ENCODE measurements at regions not wholly inside any gene's neighbourhood (a gene's known extent, or its start where the extent isn't known, plus 50 kb on each side); places are given as distances from the start of the nearest gene placed in this dataset.

- H3K4me1 ChIP-seq (ENCODE audit: control insufficient read depth, low read length) = no peaks in the 10 kb centered on the region
- TF ChIP-seq EZH2phosphoT487 (IDR thresholded peaks at IDR 0.05; ENCODE audit: borderline replicate concordance, low read length) (no peak), CTCF (IDR thresholded peaks at IDR 0.05; ENCODE audit: low read depth, low read length, poor library complexity, severe bottlenecking) (no peak)
- H3K27ac ChIP-seq (ENCODE audit: low read depth, low read length) = no peak overlapping the region
- H3K9me2 ChIP-seq (replicated peaks; ENCODE audit: control insufficient read depth, low read length) = no peaks in the 10 kb centered on the region
- no peak overlapping the region for H3K4me3 ChIP-seq (ENCODE audit: low read length)
- H3K79me2 ChIP-seq (ENCODE audit: control insufficient read depth, low read length) = no peaks in the 10 kb centered on the region
- peaks cover 2% of the 10 kb centered on the region; the same call in 1 of the 2 replicates for H3K9me3 ChIP-seq (ENCODE audit: control insufficient read depth, insufficient read depth, low read length)
- H4K20me1 ChIP-seq (ENCODE audit: control insufficient read depth, insufficient read depth, low read depth, low read length) = no peaks in the 10 kb centered on the region
- H3K36me3 ChIP-seq (ENCODE audit: control insufficient read depth, low read length) = no peaks in the 10 kb centered on the region
- H3K27me3 ChIP-seq (ENCODE audit: control insufficient read depth, low read length) = no peaks in the 10 kb centered on the region
- H3K4me2 ChIP-seq (ENCODE audit: low read length) = no peak overlapping the region
- no peaks in the 10 kb centered on the region for H3F3A ChIP-seq (ENCODE audit: control insufficient read depth, insufficient read depth)
Observed at GRCh38 chr3:94420931-94421330, 358.1 kb downstream of the NSUN3 start.

GRCh38 chr3:94423578-94423977 is 360.7 kb downstream of the NSUN3 start:
- H3K27ac ChIP-seq (ENCODE audit: low read depth, low read length) = no peak overlapping the region
- H3K27me3 ChIP-seq (ENCODE audit: control insufficient read depth, low read length) = no peaks in the 10 kb centered on the region
- peaks cover 7% of the 10 kb centered on the region; the same call in 1 of the 2 replicates for H3K9me3 ChIP-seq (ENCODE audit: control insufficient read depth, insufficient read depth, low read length)
- H4K20me1 ChIP-seq (ENCODE audit: control insufficient read depth, insufficient read depth, low read depth, low read length) = no peaks in the 10 kb centered on the region
- no peak overlapping the region for H3K4me2 ChIP-seq (ENCODE audit: low read length)
- H3K4me1 ChIP-seq (ENCODE audit: control insufficient read depth, low read length) = no peaks in the 10 kb centered on the region
- no peaks in the 10 kb centered on the region for H3K36me3 ChIP-seq (ENCODE audit: control insufficient read depth, low read length)
- TF ChIP-seq EZH2phosphoT487 (IDR thresholded peaks at IDR 0.05; ENCODE audit: borderline replicate concordance, low read length) (no peak), CTCF (IDR thresholded peaks at IDR 0.05; ENCODE audit: low read depth, low read length, poor library complexity, severe bottlenecking) (no peak)
- H3K9me2 ChIP-seq (replicated peaks; ENCODE audit: control insufficient read depth, low read length) = no peaks in the 10 kb centered on the region
- no peak overlapping the region for H3K4me3 ChIP-seq (ENCODE audit: low read length)
- H3K79me2 ChIP-seq (ENCODE audit: control insufficient read depth, low read length) = no peaks in the 10 kb centered on the region
- no peaks in the 10 kb centered on the region for H3F3A ChIP-seq (ENCODE audit: control insufficient read depth, insufficient read depth)

- TF ChIP-seq EZH2phosphoT487 (IDR thresholded peaks at IDR 0.05; ENCODE audit: borderline replicate concordance, low read length) = no peak
- TF ChIP-seq CTCF (IDR thresholded peaks at IDR 0.05; ENCODE audit: low read depth, low read length, poor library complexity, severe bottlenecking) = no peak
- H3K9me2 ChIP-seq (replicated peaks; ENCODE audit: control insufficient read depth, low read length) = no peaks in the 10 kb centered on the region
- H3K27me3 ChIP-seq (ENCODE audit: control insufficient read depth, low read length) = no peaks in the 10 kb centered on the region
- no peaks in the 10 kb centered on the region for H3K79me2 ChIP-seq (ENCODE audit: control insufficient read depth, low read length)
- no peak overlapping the region for H3K27ac ChIP-seq (ENCODE audit: low read depth, low read length)
- no peaks in the 10 kb centered on the region for H4K20me1 ChIP-seq (ENCODE audit: control insufficient read depth, insufficient read depth, low read depth, low read length)
- no peaks in the 10 kb centered on the region for H3F3A ChIP-seq (ENCODE audit: control insufficient read depth, insufficient read depth)
- no peak overlapping the region for H3K4me3 ChIP-seq (ENCODE audit: low read length)
- no peaks in the 10 kb centered on the region for H3K36me3 ChIP-seq (ENCODE audit: control insufficient read depth, low read length)
- H3K9me3 ChIP-seq (ENCODE audit: control insufficient read depth, insufficient read depth, low read length) = peaks cover 7% of the 10 kb centered on the region; the same call in 1 of the 2 replicates
- H3K4me2 ChIP-seq (ENCODE audit: low read length) = no peak overlapping the region
- H3K4me1 ChIP-seq (ENCODE audit: control insufficient read depth, low read length) = no peaks in the 10 kb centered on the region
Observed at GRCh38 chr3:94429517-94429916, 366.7 kb downstream of the NSUN3 start.

Measured in DOHH2 (cell line).